Neuronal stem cell (in vitro differentiated cells): ENCODE measurements at regions not wholly inside any gene's neighbourhood (a gene's known extent, or its start where the extent isn't known, plus 50 kb on each side); places are given as distances from the start of the nearest gene placed in this dataset.

Experiments used
- DNase-seq: peaks from one replicate; pipeline ENCODE4 v3.0.0-alpha.2; 2013; ENCODE audit warnings: low spot score
- H2AFZ ChIP-seq: one replicate; pipeline ENCODE4 v1.6.1; 2013; ENCODE audit warnings: mild to moderate bottlenecking, low read length, inconsistent platforms
- H2AK5ac ChIP-seq: 2 replicates; pipeline ENCODE4 v1.6.1; 2013; ENCODE audit warnings: low read depth, mild to moderate bottlenecking, inconsistent platforms, low read length, moderate library complexity, mixed read lengths
- H2BK120ac ChIP-seq: 2 replicates; pipeline ENCODE4 v1.6.1; 2013; ENCODE audit warnings: low read depth, mild to moderate bottlenecking, inconsistent platforms, low read length, moderate library complexity, mixed read lengths
- H2BK12ac ChIP-seq: one replicate; pipeline ENCODE4 v1.6.1; 2013; ENCODE audit warnings: low read length, inconsistent platforms
- H2BK15ac ChIP-seq: 2 replicates; pipeline ENCODE4 v1.6.1; 2013; ENCODE audit warnings: mild to moderate bottlenecking, low read length, inconsistent platforms, mixed read lengths
- H2BK5ac ChIP-seq: one replicate; pipeline ENCODE4 v1.6.1; 2013; ENCODE audit warnings: inconsistent platforms, mild to moderate bottlenecking, low read length, moderate library complexity
- H3K14ac ChIP-seq: one replicate; pipeline ENCODE4 v1.6.1; 2013; ENCODE audit warnings: low read length, inconsistent platforms
- H3K18ac ChIP-seq: 2 replicates; pipeline ENCODE4 v1.6.1; 2013; ENCODE audit warnings: low read length, inconsistent platforms
- H3K23ac ChIP-seq: 2 replicates; pipeline ENCODE4 v1.6.1; 2013; ENCODE audit warnings: low read depth, mild to moderate bottlenecking, mixed read lengths, low read length, inconsistent platforms; ENCODE audit not compliant: poor library complexity
- H3K27ac ChIP-seq: replicated peaks from 3 replicates; pipeline ENCODE4 v1.5.1; 2013; ENCODE audit warnings: low read length, inconsistent platforms
- H3K27me3 ChIP-seq, 3 experiments: 2 replicates each; pipeline ENCODE4 v1.6.1; 2013; ENCODE audit warnings: low read length in 3 of 3, mild to moderate bottlenecking in 2 of 3, inconsistent platforms in 1 of 3, low read depth in 1 of 3, mixed read lengths in 1 of 3, moderate library complexity in 1 of 3; ENCODE audit not compliant: control insufficient read depth in 3 of 3, insufficient read depth in 3 of 3
- H3K36me3 ChIP-seq, 2 donors: replicated peaks in 1 of 2; 2 replicates each; pipeline ENCODE4 v1.6.1; 2013; ENCODE audit warnings: low read length in 2 of 2; ENCODE audit not compliant: control insufficient read depth in 2 of 2, insufficient read depth in 2 of 2
- H3K4ac ChIP-seq: 2 replicates; pipeline ENCODE4 v1.6.1; 2013; ENCODE audit warnings: inconsistent platforms, mild to moderate bottlenecking, low read length, moderate library complexity
- H3K4me1 ChIP-seq, 2 donors: 1 replicate in 1 of 2; 2 replicates in 1 of 2; pipeline ENCODE4 v1.6.1; 2013; ENCODE audit warnings: low read length in 2 of 2, low read depth in 1 of 2; ENCODE audit not compliant: control insufficient read depth in 2 of 2, insufficient read depth in 1 of 2
- H3K4me2 ChIP-seq: one replicate; pipeline ENCODE4 v1.6.1; 2013; ENCODE audit warnings: mild to moderate bottlenecking, low read length, inconsistent platforms; ENCODE audit not compliant: insufficient read depth, poor library complexity, severe bottlenecking
- H3K4me3 ChIP-seq, 2 donors: 2 replicates each; pipeline ENCODE4 v1.5.1; 2013; ENCODE audit warnings: low read length in 2 of 2, mild to moderate bottlenecking in 2 of 2, inconsistent platforms in 1 of 2, moderate library complexity in 1 of 2
- H3K79me1 ChIP-seq: one replicate; pipeline ENCODE4 v1.6.1; 2013; ENCODE audit warnings: low read depth, mild to moderate bottlenecking, inconsistent platforms, low read length, moderate library complexity
- H3K9ac ChIP-seq: one replicate; pipeline ENCODE4 v1.6.1; 2013; ENCODE audit warnings: mild to moderate bottlenecking, low read depth, low read length, inconsistent platforms; ENCODE audit not compliant: poor library complexity
- H3K9me3 ChIP-seq, 2 donors: replicated peaks in 1 of 2; 2 replicates each; pipeline versions ENCODE3 to v1.6.1; 2013; ENCODE audit warnings: low read length in 2 of 2, mild to moderate bottlenecking in 2 of 2, inconsistent platforms in 1 of 2, low read depth in 1 of 2, mixed read lengths in 1 of 2, moderate library complexity in 1 of 2; ENCODE audit not compliant: control insufficient read depth in 2 of 2, insufficient read depth in 1 of 2
- H4K8ac ChIP-seq: one replicate; pipeline ENCODE4 v1.6.1; 2013; ENCODE audit warnings: low read depth, mild to moderate bottlenecking, inconsistent platforms, low read length, moderate library complexity
- H4K91ac ChIP-seq: one replicate; pipeline ENCODE4 v1.6.1; 2013; ENCODE audit warnings: low read length, low read depth, mild to moderate bottlenecking, inconsistent platforms; ENCODE audit not compliant: poor library complexity
- WGBS, 2 donors: extraction: QIAGEN DNeasy Blood & Tissue Kit; methylation state at CpG; one replicate each; pipeline ENCODE4 v1.1.7; 2013; ENCODE audit warnings: missing lambda C conversion rate in 2 of 2, mixed read lengths in 1 of 2; ENCODE audit not compliant: insufficient read length in 2 of 2, insufficient replicate concordance in 1 of 2; ENCODE audit errors: extremely low coverage in 2 of 2; 5-methylcytosine and 5-hydroxymethylcytosine counted together

- no peak overlapping the region for H2BK12ac ChIP-seq
- H3K27me3 ChIP-seq, result no peaks in the 10 kb centered on the region
- no peak overlapping the region for H3K9ac ChIP-seq
- H4K91ac ChIP-seq, result no peak overlapping the region
- H2BK120ac ChIP-seq, result no peak overlapping the region
- H3K18ac ChIP-seq, result no peak overlapping the region
- H2AK5ac ChIP-seq, result no peak overlapping the region
- H2BK15ac ChIP-seq, result no peak overlapping the region
- no peaks in the 10 kb centered on the region for H3K79me1 ChIP-seq
- no peak overlapping the region for H3K4me3 ChIP-seq
- DNase-seq, result no peak
- H3K14ac ChIP-seq, result no peak overlapping the region
- peak overlapping the region; percentile 73 for H2AFZ ChIP-seq
- no peak overlapping the region for H3K4me2 ChIP-seq
- no peak overlapping the region for H3K23ac ChIP-seq
- H3K27ac ChIP-seq, result no peak overlapping the region
- no peak overlapping the region for H4K8ac ChIP-seq
- peaks cover 0 to 4% of the 10 kb centered on the region in 2 donors for H3K4me1 ChIP-seq
- no peak overlapping the region for H2BK5ac ChIP-seq
- H3K4ac ChIP-seq, result no peak overlapping the region
- H3K9me3 ChIP-seq, result no peaks in the 10 kb centered on the region
- WGBS, 2 donors, result no CpG with 5 or more reads among the region's 10 CpGs
- no peaks in the 10 kb centered on the region for H3K36me3 ChIP-seq
Observed at GRCh38 chr1:67919274-67920072, 86.2 kb upstream of the GNG12 start.

DNA sequence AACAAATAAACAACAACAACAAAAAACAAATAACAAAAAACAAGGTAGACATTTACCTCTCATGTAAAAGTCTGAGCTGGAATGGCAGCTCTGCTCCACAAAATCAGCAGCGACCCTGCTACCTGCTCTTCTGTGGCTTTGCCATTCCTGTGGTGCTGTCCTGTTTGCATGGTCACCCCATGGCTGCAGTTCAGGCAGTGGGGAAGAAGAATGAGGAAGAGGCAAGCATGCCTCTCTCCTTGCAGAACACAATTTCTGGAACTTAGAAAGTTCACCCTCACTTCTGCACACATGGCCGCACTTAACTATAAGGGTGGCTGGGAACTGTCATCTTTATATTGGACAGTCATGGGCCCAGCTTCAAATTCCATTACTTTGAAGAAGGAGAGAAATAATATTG lies 84.8 kb upstream of the GNG12 start:
- DNase-seq, result no peak
- Histone ChIP-seq H4K91ac (no peak overlapping the region), H3K23ac (no peak overlapping the region), H2BK12ac (no peak overlapping the region), H3K4me3 (no peak overlapping the region), H3K4me2 (no peak overlapping the region), H3K27me3 (no peaks in the 10 kb centered on the region), H2BK120ac (no peak overlapping the region), H3K79me1 (no peaks in the 10 kb centered on the region), H3K4me1 (peaks cover 0 to 4% of the 10 kb centered on the region in 2 donors), H3K14ac (no peak overlapping the region), H2AFZ (no peak overlapping the region), H3K9ac (no peak overlapping the region), H2BK5ac (no peak overlapping the region), H3K4ac (no peak overlapping the region), H3K18ac (no peak overlapping the region), H2AK5ac (no peak overlapping the region), H3K36me3 (no peaks in the 10 kb centered on the region), H3K9me3 (no peaks in the 10 kb centered on the region), H3K27ac (no peak overlapping the region), H4K8ac (no peak overlapping the region), H2BK15ac (no peak overlapping the region)
- WGBS, 2 donors, result no CpG with 5 or more reads among the region's 2 CpGs

- no peak overlapping the region for H4K8ac ChIP-seq
- H3K27me3 ChIP-seq, result no peaks in the 10 kb centered on the region
- H4K91ac ChIP-seq, result no peak overlapping the region
- H3K9me3 ChIP-seq, result no peaks in the 10 kb centered on the region
- no peak overlapping the region for H2BK15ac ChIP-seq
- DNase-seq, result no peak
- no peak overlapping the region for H3K9ac ChIP-seq
- no peak overlapping the region for H3K4me2 ChIP-seq
- no peak overlapping the region for H3K4me3 ChIP-seq
- H3K79me1 ChIP-seq, result no peaks in the 10 kb centered on the region
- no peaks in the 10 kb centered on the region for H3K36me3 ChIP-seq
- H2BK12ac ChIP-seq, result no peak overlapping the region
- H3K18ac ChIP-seq, result no peak overlapping the region
- peaks cover 0 to 4% of the 10 kb centered on the region in 2 donors for H3K4me1 ChIP-seq
- H2BK5ac ChIP-seq, result no peak overlapping the region
- H2AFZ ChIP-seq, result no peak overlapping the region
- H2AK5ac ChIP-seq, result no peak overlapping the region
- no peak overlapping the region for H3K14ac ChIP-seq
- H2BK120ac ChIP-seq, result no peak overlapping the region
- no peak overlapping the region for H3K23ac ChIP-seq
- no peak overlapping the region for H3K4ac ChIP-seq
- no peak overlapping the region for H3K27ac ChIP-seq
Observed at GRCh38 chr1:67917006-67917405, 83.7 kb upstream of the GNG12 start.

GRCh38 chr1:67916140-67916886 lies 83.0 kb upstream of the GNG12 start:
- no peaks in the 10 kb centered on the region for H3K9me3 ChIP-seq
- H2BK5ac ChIP-seq, result no peak overlapping the region

More at GRCh38 chr1:67916140-67916886, 83.0 kb upstream of the GNG12 start:
- WGBS, 2 donors, result no CpG with 5 or more reads among the region's 8 CpGs
- Histone ChIP-seq H2BK12ac (no peak overlapping the region), H3K9ac (no peak overlapping the region), H3K4me3 (no peak overlapping the region), H3K4me1 (peaks cover 0 to 4% of the 10 kb centered on the region in 2 donors), H2AK5ac (no peak overlapping the region), H2BK120ac (no peak overlapping the region), H3K79me1 (no peaks in the 10 kb centered on the region), H3K27me3 (no peaks in the 10 kb centered on the region), H2AFZ (no peak overlapping the region), H3K14ac (no peak overlapping the region), H3K4me2 (no peak overlapping the region), H4K8ac (no peak overlapping the region), H3K27ac (no peak overlapping the region), H3K4ac (no peak overlapping the region), H3K18ac (no peak overlapping the region), H4K91ac (no peak overlapping the region), H3K23ac (no peak overlapping the region), H2BK15ac (no peak overlapping the region), H3K36me3 (no peaks in the 10 kb centered on the region)
- no peak for DNase-seq
